Muscle layer of duodenum (tissue), 2 donors: ENCODE measurements at regions not wholly inside any gene's neighbourhood (a gene's known extent, or its start where the extent isn't known, plus 50 kb on each side); places are given as distances from the start of the nearest gene placed in this dataset.
"Not testable (repeated sequence)": the region's sequence is repeated elsewhere in the genome, so short reads cannot be mapped to it uniquely, and the experiment has no call there.

Source experiments
- H3K27ac ChIP-seq: one replicate; pipeline ENCODE4 v1.7.0; 2013; ENCODE audit warnings: mild to moderate bottlenecking, low read length
- H3K27me3 ChIP-seq: one replicate; pipeline ENCODE4 v1.7.0; 2013; ENCODE audit warnings: low read depth, mild to moderate bottlenecking, control low read depth, low read length
- H3K36me3 ChIP-seq, 2 donors: one replicate each; pipeline ENCODE4 v1.7.0; 2013; ENCODE audit warnings: low read length in 2 of 2, control low read depth in 1 of 2, mild to moderate bottlenecking in 1 of 2; ENCODE audit not compliant: insufficient read depth in 2 of 2, control insufficient read depth in 1 of 2
- H3K4me1 ChIP-seq, 2 donors: one replicate each; pipeline ENCODE4 v1.7.0; 2013; ENCODE audit warnings: low read length in 2 of 2, mild to moderate bottlenecking in 2 of 2, control low read depth in 1 of 2, moderate library complexity in 1 of 2; ENCODE audit not compliant: insufficient read depth in 2 of 2, control insufficient read depth in 1 of 2
- H3K4me3 ChIP-seq, 2 donors: one replicate each; pipeline ENCODE4 v1.7.0; 2013; ENCODE audit warnings: low read length in 2 of 2, low read depth in 1 of 2, mild to moderate bottlenecking in 1 of 2
- H3K9me3 ChIP-seq, 2 donors: one replicate each; pipeline ENCODE4 v1.7.0; 2013; ENCODE audit warnings: low read length in 2 of 2, control low read depth in 1 of 2, mild to moderate bottlenecking in 1 of 2; ENCODE audit not compliant: control insufficient read depth in 1 of 2
- donor health status: healthy.

- Histone ChIP-seq H3K36me3 (no peaks in the 10 kb centered on the region), H3K9me3 (no peaks in the 10 kb centered on the region), H3K27ac (no peak overlapping the region), H3K27me3 (no peaks in the 10 kb centered on the region), H3K4me1 (no peaks in the 10 kb centered on the region), H3K4me3 (no peak overlapping the region)
Measured at GRCh38 chr9:31183866-31184265, 1200.6 kb upstream of the ACO1 start.

DNA sequence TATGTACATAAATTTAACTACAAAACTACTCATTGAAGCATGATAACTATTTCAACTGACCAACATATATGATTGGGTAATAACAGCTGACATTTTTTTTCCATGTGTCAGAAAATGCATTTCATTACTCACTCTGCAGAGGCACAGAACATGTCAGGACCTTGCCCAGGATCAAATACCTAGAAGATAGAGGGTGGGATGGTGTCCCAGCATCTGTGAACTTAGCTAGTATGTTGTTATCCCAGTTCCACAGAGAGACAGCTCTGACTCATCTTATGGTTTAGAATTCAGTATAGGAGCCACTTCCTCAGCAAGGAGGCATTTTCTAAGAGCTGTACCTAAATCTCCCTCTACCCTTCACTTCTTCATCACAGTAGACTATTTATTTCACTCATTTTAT, 1198.6 kb upstream of the ACO1 start:
- Histone ChIP-seq H3K27me3 (no peaks in the 10 kb centered on the region), H3K4me3 (no peak overlapping the region), H3K9me3 (no peaks in the 10 kb centered on the region)

GRCh38 chr9:31188496-31188895, 1195.9 kb upstream of the ACO1 start:
- Histone ChIP-seq H3K4me3 (no peak overlapping the region), H3K36me3 (no peaks in the 10 kb centered on the region), H3K4me1 (no peaks in the 10 kb centered on the region), H3K27ac (no peak overlapping the region), H3K9me3 (no peaks in the 10 kb centered on the region), H3K27me3 (no peaks in the 10 kb centered on the region)

More for the DNA sequence above, 1198.6 kb upstream of the ACO1 start:
- Histone ChIP-seq H3K36me3 (no peaks in the 10 kb centered on the region), H3K27ac (no peak overlapping the region), H3K4me1 (no peaks in the 10 kb centered on the region)

- no peaks in the 10 kb centered on the region for H3K9me3 ChIP-seq
- no peaks in the 10 kb centered on the region for H3K27me3 ChIP-seq
- H3K4me3 ChIP-seq: no peak overlapping the region
- H3K36me3 ChIP-seq: no peaks in the 10 kb centered on the region
- no peak overlapping the region for H3K27ac ChIP-seq
- no peaks in the 10 kb centered on the region for H3K4me1 ChIP-seq
Measured at GRCh38 chr9:31210978-31211570, 1173.4 kb upstream of the ACO1 start.

DNA sequence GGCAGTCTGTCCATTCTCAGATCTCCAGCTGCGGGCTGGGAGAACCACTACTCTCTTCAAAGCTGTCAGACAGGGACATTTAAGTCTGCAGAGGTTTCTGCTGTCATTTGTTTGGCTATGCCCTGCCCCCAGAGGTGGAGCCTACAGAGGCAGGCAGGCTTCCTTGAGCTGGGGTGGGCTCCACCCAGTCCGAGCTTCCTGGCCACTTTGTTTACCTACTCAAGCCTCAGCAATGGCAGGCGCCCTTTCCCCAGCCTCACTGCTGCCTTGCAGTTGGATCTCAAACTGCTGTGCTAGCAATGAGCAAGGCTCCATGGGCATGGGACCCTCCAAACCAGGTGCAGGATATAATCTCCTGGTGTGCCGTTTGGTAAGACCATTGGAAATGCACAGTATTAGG, 1154.5 kb upstream of the ACO1 start:
- not testable (repeated sequence) for H3K27ac ChIP-seq, H3K4me1 ChIP-seq, H3K9me3 ChIP-seq, H3K27me3 ChIP-seq, H3K4me3 ChIP-seq, H3K36me3 ChIP-seq

DNA sequence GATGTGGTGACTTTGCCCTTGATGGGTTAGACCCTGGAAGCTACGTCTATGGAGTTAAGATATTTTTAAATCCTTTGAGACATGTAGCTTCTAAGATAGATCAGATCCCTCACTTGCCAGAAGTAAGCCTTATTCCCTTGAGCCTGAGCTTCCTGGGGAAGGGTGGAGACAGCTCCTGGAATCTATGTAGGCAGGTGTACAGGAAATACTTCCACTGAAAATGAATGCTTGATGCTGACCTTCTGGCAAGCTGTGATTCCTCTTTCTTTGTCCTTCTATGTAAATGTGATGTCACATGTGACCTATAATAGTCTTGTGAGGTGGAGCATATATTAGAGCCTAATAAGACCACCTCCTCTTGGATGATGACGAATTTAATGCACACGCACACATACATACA, 1152.0 kb upstream of the ACO1 start:
- H3K4me1 ChIP-seq: no peaks in the 10 kb centered on the region
- H3K9me3 ChIP-seq: no peaks in the 10 kb centered on the region
- no peaks in the 10 kb centered on the region for H3K27me3 ChIP-seq
- H3K36me3 ChIP-seq: no peaks in the 10 kb centered on the region
- no peak overlapping the region for H3K27ac ChIP-seq
- H3K4me3 ChIP-seq: no peak overlapping the region

- H3K27me3 ChIP-seq: no peaks in the 10 kb centered on the region
Measured at GRCh38 chr9:31236344-31236743, 1148.1 kb upstream of the ACO1 start.

DNA sequence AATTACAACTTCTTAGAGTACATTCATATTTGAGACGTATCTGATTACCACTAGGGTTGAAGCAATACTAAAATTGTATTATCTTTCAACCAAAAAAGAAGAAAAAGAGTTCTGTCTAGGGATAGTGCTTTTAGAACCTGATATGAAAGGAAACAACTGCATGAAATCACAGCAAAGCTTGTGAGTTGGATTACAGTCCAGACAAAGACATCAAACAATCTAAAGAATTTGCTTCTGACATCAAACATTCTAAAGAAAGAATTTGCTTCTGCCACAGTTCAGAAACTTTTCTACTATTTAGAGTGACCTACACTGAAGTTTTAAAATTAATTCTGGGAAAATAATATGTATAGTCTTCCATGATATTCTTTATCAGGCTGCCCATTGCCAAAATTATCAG, 1141.1 kb upstream of the ACO1 start:
- Histone ChIP-seq H3K27me3 (no peaks in the 10 kb centered on the region), H3K4me3 (no peak overlapping the region), H3K4me1 (no peaks in the 10 kb centered on the region), H3K36me3 (no peaks in the 10 kb centered on the region), H3K27ac (no peak overlapping the region), H3K9me3 (no peaks in the 10 kb centered on the region)

More at GRCh38 chr9:31236344-31236743, 1148.1 kb upstream of the ACO1 start:
- no peak overlapping the region for H3K4me3 ChIP-seq
- no peak overlapping the region for H3K27ac ChIP-seq
- H3K4me1 ChIP-seq: no peaks in the 10 kb centered on the region
- H3K9me3 ChIP-seq: no peaks in the 10 kb centered on the region
- H3K36me3 ChIP-seq: no peaks in the 10 kb centered on the region

GRCh38 chr9:31248156-31248555, 1136.3 kb upstream of the ACO1 start:
- no peaks in the 10 kb centered on the region for H3K4me1 ChIP-seq
- no peaks in the 10 kb centered on the region for H3K9me3 ChIP-seq

DNA sequence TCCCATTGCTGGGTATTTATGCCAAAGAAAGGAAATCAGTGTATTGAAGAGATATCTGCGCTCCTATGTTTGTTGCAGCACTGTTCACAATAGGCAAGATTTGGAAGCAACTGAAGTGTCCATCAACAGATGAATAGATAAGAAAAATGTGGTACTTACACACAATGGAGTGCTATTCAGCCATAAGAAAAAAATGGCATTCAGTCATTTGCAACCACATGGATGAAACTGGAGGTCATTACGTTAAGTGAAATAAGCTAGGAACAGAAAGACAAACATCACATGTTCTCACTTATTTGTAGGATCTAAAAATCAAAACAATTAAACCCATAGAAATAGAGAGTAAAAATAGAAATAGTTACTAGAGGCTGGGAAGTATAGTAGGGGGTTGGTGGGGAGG, 1133.1 kb upstream of the ACO1 start:
- no peak overlapping the region for H3K4me3 ChIP-seq

More at GRCh38 chr9:31248156-31248555, 1136.3 kb upstream of the ACO1 start:
- Histone ChIP-seq H3K36me3 (no peaks in the 10 kb centered on the region), H3K27me3 (no peaks in the 10 kb centered on the region), H3K4me3 (no peak overlapping the region), H3K27ac (no peak overlapping the region)

GRCh38 chr9:31253800-31254762, 1130.4 kb upstream of the ACO1 start:
- Histone ChIP-seq H3K4me1 (no peaks in the 10 kb centered on the region), H3K27me3 (no peaks in the 10 kb centered on the region), H3K36me3 (no peaks in the 10 kb centered on the region), H3K9me3 (peaks cover 0 to 11% of the 10 kb centered on the region in 2 donors), H3K27ac (no peak overlapping the region), H3K4me3 (no peak overlapping the region)

More for the DNA sequence above, 1133.1 kb upstream of the ACO1 start:
- Histone ChIP-seq H3K36me3 (no peaks in the 10 kb centered on the region), H3K27me3 (no peaks in the 10 kb centered on the region), H3K9me3 (peaks cover 0 to 11% of the 10 kb centered on the region in 2 donors), H3K4me1 (no peaks in the 10 kb centered on the region), H3K27ac (no peak overlapping the region)
